Peyer's patch (tissue), 4 donors: ENCODE measurements at regions not wholly inside any gene's neighbourhood (a gene's known extent, or its start where the extent isn't known, plus 50 kb on each side); places are given as distances from the start of the nearest gene placed in this dataset.

Experiments
- DNase-seq, 3 donors: peaks; one replicate each; pipeline ENCODE4 v3.0.0-alpha.2; 2017 to 2019
- H3K27ac ChIP-seq, 4 donors: fragments of 200-600 bp; sonication (generic); one replicate each; pipeline ENCODE4 v1.5.1; 2016 to 2019
- H3K27me3 ChIP-seq, 2 donors: fragments of 200-600 bp; sonication (generic); one replicate each; pipeline ENCODE4 v1.5.1; 2019
- H3K36me3 ChIP-seq, 3 donors: fragments of 200-600 bp; sonication (generic); one replicate each; pipeline ENCODE4 v1.5.1; 2016 to 2019
- H3K4me1 ChIP-seq, 4 donors: fragments of 200-600 bp; sonication (generic); one replicate each; pipeline ENCODE4 v1.5.1; 2016 to 2019
- H3K4me3 ChIP-seq, 4 donors: fragments of 200-600 bp; sonication (generic); 1 replicate in 3 of 4; 2 replicates in 1 of 4; pipeline ENCODE4 v1.5.1; 2016 to 2019; ENCODE audit warnings: mild to moderate bottlenecking in 1 of 4
- H3K9me3 ChIP-seq, 4 donors: fragments of 200-600 bp; sonication (generic); one replicate each; pipeline ENCODE4 v1.5.1; 2016 to 2019; ENCODE audit warnings: mild to moderate bottlenecking in 1 of 4
- CTCF ChIP-seq, 6 experiments: fragments of 450-650 bp in 4 of 6; fragments of 200-600 bp in 2 of 6; sonication (generic) in 1 of 6; IDR thresholded peaks; one replicate each; pipeline ENCODE4 v1.5.1; 2017 to 2019; ENCODE audit warnings: antibody characterized with exemption in 6 of 6, mild to moderate bottlenecking in 3 of 6, moderate library complexity in 1 of 6
- POLR2A ChIP-seq, 2 donors: fragments of 450-650 bp; IDR thresholded peaks; one replicate each; pipeline ENCODE4 v1.5.1; 2017; ENCODE audit warnings: antibody characterized with exemption in 2 of 2, mild to moderate bottlenecking in 2 of 2, moderate library complexity in 2 of 2

GRCh38 chr7:142352543-142352942, 94.7 kb upstream of the PRSS58 start:
- no peak overlapping the region for H3K4me3 ChIP-seq
- H3K36me3 ChIP-seq, result no peaks in the 10 kb centered on the region
- no peak for DNase-seq
- H3K27ac ChIP-seq, result peak overlapping the region in 1 of 4 donors; percentile 30
- H3K4me1 ChIP-seq, result no peaks in the 10 kb centered on the region
- H3K9me3 ChIP-seq, result no peaks in the 10 kb centered on the region
- TF ChIP-seq POLR2A (IDR thresholded peaks at IDR 0.05), result no peak
- TF ChIP-seq CTCF (IDR thresholded peaks at IDR 0.05), result no peak
- no peaks in the 10 kb centered on the region for H3K27me3 ChIP-seq

- TF ChIP-seq POLR2A (IDR thresholded peaks at IDR 0.05) (no peak), CTCF (IDR thresholded peaks at IDR 0.05) (no peak)
- DNase-seq, result no peak
- no peak overlapping the region for H3K4me3 ChIP-seq
- no peaks in the 10 kb centered on the region for H3K9me3 ChIP-seq
- no peaks in the 10 kb centered on the region for H3K27me3 ChIP-seq
- no peaks in the 10 kb centered on the region for H3K4me1 ChIP-seq
- H3K27ac ChIP-seq, result no peak overlapping the region
- H3K36me3 ChIP-seq, result no peaks in the 10 kb centered on the region
Observed at GRCh38 chr7:142351145-142351544, 93.3 kb upstream of the PRSS58 start.

- no peak overlapping the region for H3K27ac ChIP-seq
- TF ChIP-seq POLR2A (IDR thresholded peaks at IDR 0.05), result no peak
- no peak for TF ChIP-seq CTCF (IDR thresholded peaks at IDR 0.05)
- DNase-seq, result no peak
Observed at GRCh38 chr7:142349670-142350405, 92.0 kb upstream of the PRSS58 start.

GRCh38 chr7:142348921-142349405, 91.1 kb upstream of the PRSS58 start:
- H3K27ac ChIP-seq, result no peak overlapping the region
- no peaks in the 10 kb centered on the region for H3K36me3 ChIP-seq
- no peaks in the 10 kb centered on the region for H3K9me3 ChIP-seq
- H3K27me3 ChIP-seq, result no peaks in the 10 kb centered on the region
- H3K4me3 ChIP-seq, result no peak overlapping the region
- H3K4me1 ChIP-seq, result no peaks in the 10 kb centered on the region
- TF ChIP-seq CTCF (IDR thresholded peaks at IDR 0.05), result no peak
- no peak for TF ChIP-seq POLR2A (IDR thresholded peaks at IDR 0.05)
- DNase-seq, result no peak

More at GRCh38 chr7:142349670-142350405, 92.0 kb upstream of the PRSS58 start:
- H3K36me3 ChIP-seq, result no peaks in the 10 kb centered on the region
- H3K4me1 ChIP-seq, result no peaks in the 10 kb centered on the region
- H3K27me3 ChIP-seq, result no peaks in the 10 kb centered on the region
- no peaks in the 10 kb centered on the region for H3K9me3 ChIP-seq
- no peak overlapping the region for H3K4me3 ChIP-seq

GRCh38 chr7:142348100-142348499, 90.2 kb upstream of the PRSS58 start:
- H3K4me1 ChIP-seq, result no peaks in the 10 kb centered on the region
- no peak overlapping the region for H3K4me3 ChIP-seq
- no peaks in the 10 kb centered on the region for H3K27me3 ChIP-seq
- H3K36me3 ChIP-seq, result no peaks in the 10 kb centered on the region
- no peak for DNase-seq
- no peaks in the 10 kb centered on the region for H3K9me3 ChIP-seq
- TF ChIP-seq CTCF (IDR thresholded peaks at IDR 0.05) (no peak), POLR2A (IDR thresholded peaks at IDR 0.05) (no peak)
- no peak overlapping the region for H3K27ac ChIP-seq
